Common myeloid progenitor, CD34-positive (primary cell): ENCODE measurements at regions not wholly inside any gene's neighbourhood (a gene's known extent, or its start where the extent isn't known, plus 50 kb on each side); places are given as distances from the start of the nearest gene placed in this dataset.

Source experiments
- CTCF ChIA-PET: fragments of 350-600 bp; sonication (Branson Sonifier 250); formaldehyde crosslinking; loops from one replicate; lab custom pipeline; 2021; ENCODE audit warnings: antibody characterized with exemption; lab: Charles Lee
- POLR2A ChIA-PET: fragments of 350-600 bp; sonication (Branson Sonifier 250); formaldehyde crosslinking; loops from one replicate; lab custom pipeline; 2021; ENCODE audit warnings: antibody characterized with exemption; lab: Charles Lee
- DNase-seq, 3 donors: peaks; one replicate each; pipeline versions ENCODE4 v3.0.0 to v3.0.0-alpha.2; 2013
- H3K27ac ChIP-seq, 2 experiments: 1 replicate in 1 of 2; 2 replicates in 1 of 2; pipeline ENCODE4 v1.7.0; 2013; ENCODE audit warnings: inconsistent platforms in 2 of 2, low read length in 2 of 2, mild to moderate bottlenecking in 2 of 2, low read depth in 1 of 2, moderate library complexity in 1 of 2; ENCODE audit not compliant: severe bottlenecking in 2 of 2, insufficient read depth in 1 of 2, poor library complexity in 1 of 2
- H3K27me3 ChIP-seq, 5 experiments: replicated peaks in 2 of 5; 1 replicate in 3 of 5; 2 replicates in 2 of 5; pipeline versions ENCODE4 v1.6.1 to v1.7.0; 2013; ENCODE audit warnings: low read length in 4 of 5, mild to moderate bottlenecking in 2 of 5, moderate library complexity in 2 of 5, inconsistent platforms in 1 of 5; ENCODE audit not compliant: insufficient read depth in 5 of 5, control insufficient read depth in 4 of 5
- H3K36me3 ChIP-seq, 4 experiments: 1 replicate in 2 of 4; 2 replicates in 2 of 4; pipeline versions ENCODE4 v1.6.1 to v1.7.0; 2013; ENCODE audit warnings: low read length in 3 of 4, control low read depth in 1 of 4, mild to moderate bottlenecking in 1 of 4; ENCODE audit not compliant: control insufficient read depth in 4 of 4, insufficient read depth in 4 of 4
- H3K4me1 ChIP-seq, 4 experiments: 1 replicate in 3 of 4; 2 replicates in 1 of 4; pipeline versions ENCODE4 v1.6.1 to v1.7.1; 2013; ENCODE audit warnings: low read length in 3 of 4, mild to moderate bottlenecking in 3 of 4, control low read depth in 1 of 4, inconsistent platforms in 1 of 4, moderate library complexity in 1 of 4; ENCODE audit not compliant: control insufficient read depth in 4 of 4, insufficient read depth in 4 of 4; ENCODE audit errors: control extremely low read depth in 1 of 4
- H3K4me3 ChIP-seq, 7 experiments: 1 replicate in 4 of 7; 2 replicates in 3 of 7; pipeline versions ENCODE4 v1.5.1 to v1.7.0; 2013; ENCODE audit warnings: mild to moderate bottlenecking in 7 of 7, low read length in 6 of 7, moderate library complexity in 6 of 7, inconsistent platforms in 2 of 7, low read depth in 2 of 7, control low read depth in 1 of 7; ENCODE audit not compliant: insufficient read depth in 4 of 7, control insufficient read depth in 1 of 7; ENCODE audit errors: extremely low read depth in 1 of 7
- H3K9me3 ChIP-seq, 5 experiments: 1 replicate in 4 of 5; 2 replicates in 1 of 5; pipeline versions ENCODE4 v1.6.1 to v1.7.1; 2013; ENCODE audit warnings: low read length in 4 of 5, mild to moderate bottlenecking in 2 of 5, inconsistent platforms in 1 of 5, low read depth in 1 of 5, moderate library complexity in 1 of 5; ENCODE audit not compliant: control insufficient read depth in 4 of 5, insufficient read depth in 2 of 5; ENCODE audit errors: control extremely low read depth in 1 of 5
- WGBS: methylation state at CpG from one replicate; pipeline ENCODE4 v1.1.5; 2013; ENCODE audit not compliant: insufficient coverage; 5-methylcytosine and 5-hydroxymethylcytosine counted together

GRCh38 chr10:55158633-55159032, 357.6 kb upstream of the PCDH15 start:
- no peaks in the 10 kb centered on the region for H3K9me3 ChIP-seq
- POLR2A ChIA-PET: interaction anchor here (0.7 kb wide), 1 partner anchor 9 kb away, joined by 3 read pairs; no protein-coding TSS in a partner anchor
- no peaks in the 10 kb centered on the region for H3K4me1 ChIP-seq
- H3K36me3 ChIP-seq: no peaks in the 10 kb centered on the region
- no peak overlapping the region for H3K4me3 ChIP-seq
- CTCF ChIA-PET: no interaction called here
- no CpG with 5 or more reads among the region's 1 CpG for WGBS
- H3K27ac ChIP-seq: no peak overlapping the region
- no peak for DNase-seq
- no peaks in the 10 kb centered on the region for H3K27me3 ChIP-seq

GRCh38 chr10:55146032-55146431, 345.0 kb upstream of the PCDH15 start:
- ChIA-PET POLR2A (no interaction called here), CTCF (no interaction called here)
- no peak for DNase-seq
- 71% methylated on average over 2 of the region's 5 CpGs for WGBS
- no peak overlapping the region for H3K27ac ChIP-seq
- no peak overlapping the region for H3K4me3 ChIP-seq
- H3K9me3 ChIP-seq: no peaks in the 10 kb centered on the region
- no peaks in the 10 kb centered on the region for H3K4me1 ChIP-seq
- no peaks in the 10 kb centered on the region for H3K36me3 ChIP-seq
- no peaks in the 10 kb centered on the region for H3K27me3 ChIP-seq

DNA sequence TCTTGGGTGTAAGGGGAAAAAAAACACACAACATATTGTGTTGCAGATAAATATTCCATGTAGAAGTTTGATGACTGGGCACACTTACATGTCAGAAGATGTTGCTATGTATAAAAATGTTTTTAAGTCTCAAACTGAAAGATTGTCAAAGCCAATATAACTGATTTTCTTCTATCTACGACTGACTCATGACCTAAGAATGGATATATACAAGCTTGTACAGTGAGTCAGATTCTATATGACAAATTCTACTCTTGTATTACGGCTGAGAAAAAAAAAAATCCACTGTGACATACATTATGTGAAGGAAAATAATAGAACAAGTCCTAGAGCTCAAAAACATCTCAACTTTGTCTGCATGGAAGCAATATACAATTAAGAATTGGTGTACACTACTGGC, 343.0 kb upstream of the PCDH15 start:
- POLR2A ChIA-PET: no interaction called here
- no CpG with 5 or more reads among the region's 2 CpGs for WGBS

DNA sequence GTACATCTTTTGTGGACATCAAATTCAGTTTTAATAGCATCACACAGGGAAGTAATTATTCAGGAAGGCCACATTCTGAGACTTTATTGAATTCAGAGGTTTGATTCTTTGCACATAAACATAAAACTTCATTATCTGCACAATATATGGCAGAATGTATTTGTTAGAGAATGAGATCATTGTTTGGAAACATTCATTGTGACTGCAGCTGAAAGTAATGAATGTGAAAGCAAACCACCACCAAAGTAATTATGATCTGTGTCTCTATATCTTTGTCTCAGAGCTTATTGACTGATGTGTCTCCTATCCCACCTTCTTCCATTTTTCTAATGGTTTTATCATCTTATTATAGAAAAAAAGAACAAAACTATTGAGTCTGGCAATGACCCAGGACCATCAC, 340.9 kb upstream of the PCDH15 start:
- no peaks in the 10 kb centered on the region for H3K9me3 ChIP-seq
- no peaks in the 10 kb centered on the region for H3K4me1 ChIP-seq
- ChIA-PET POLR2A (no interaction called here), CTCF (no interaction called here)
- H3K27ac ChIP-seq: no peak overlapping the region
- H3K27me3 ChIP-seq: no peaks in the 10 kb centered on the region
- DNase-seq: no peak
- H3K36me3 ChIP-seq: no peaks in the 10 kb centered on the region
- H3K4me3 ChIP-seq: no peak overlapping the region

More for the DNA sequence above, 343.0 kb upstream of the PCDH15 start:
- H3K27me3 ChIP-seq: no peaks in the 10 kb centered on the region
- H3K27ac ChIP-seq: no peak overlapping the region
- CTCF ChIA-PET: no interaction called here
- no peaks in the 10 kb centered on the region for H3K4me1 ChIP-seq
- H3K4me3 ChIP-seq: no peak overlapping the region
- DNase-seq: no peak
- H3K36me3 ChIP-seq: no peaks in the 10 kb centered on the region
- H3K9me3 ChIP-seq: no peaks in the 10 kb centered on the region

- ChIA-PET CTCF (interaction anchor here (1.4 kb wide), 1 partner anchor 47 kb away, joined by 3 read pairs; no protein-coding TSS in a partner anchor), POLR2A (no interaction called here)
- Histone ChIP-seq H3K27me3 (no peaks in the 10 kb centered on the region), H3K9me3 (no peaks in the 10 kb centered on the region), H3K4me3 (no peak overlapping the region), H3K27ac (no peak overlapping the region), H3K36me3 (no peaks in the 10 kb centered on the region), H3K4me1 (no peaks in the 10 kb centered on the region)
- WGBS: 100% methylated on average over 1 of the region's 2 CpGs
- no peak for DNase-seq
Measured at GRCh38 chr10:55137063-55137462, 336.0 kb upstream of the PCDH15 start.

DNA sequence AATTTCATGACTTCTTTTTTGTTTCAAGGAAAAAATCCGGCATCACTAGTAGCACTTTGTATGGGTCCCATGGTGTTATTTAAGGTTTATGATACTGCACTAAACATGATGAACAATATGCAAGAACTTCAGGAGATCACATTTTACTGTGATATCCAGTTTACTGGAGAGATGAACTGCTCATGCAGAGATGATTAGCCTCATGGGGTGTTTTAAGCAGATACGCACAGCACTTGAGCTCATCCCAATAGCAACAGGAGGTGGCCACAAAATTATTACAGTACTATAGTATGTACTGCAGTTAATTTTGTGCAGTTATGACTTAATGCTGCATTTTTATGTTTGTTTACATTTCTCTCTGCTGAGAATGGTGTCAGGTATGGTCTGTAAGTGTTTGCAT, 303.7 kb upstream of the PCDH15 start:
- H3K27me3 ChIP-seq: no peaks in the 10 kb centered on the region
- no peaks in the 10 kb centered on the region for H3K9me3 ChIP-seq
- H3K36me3 ChIP-seq: no peaks in the 10 kb centered on the region
- DNase-seq: no peak
- H3K27ac ChIP-seq: no peak overlapping the region
- POLR2A ChIA-PET: no interaction called here
- no peak overlapping the region for H3K4me3 ChIP-seq
- no CpG with 5 or more reads among the region's 2 CpGs for WGBS
- CTCF ChIA-PET: no interaction called here
- H3K4me1 ChIP-seq: no peaks in the 10 kb centered on the region

GRCh38 chr10:55098452-55098851, 297.4 kb upstream of the PCDH15 start:
- no peak for DNase-seq
- Histone ChIP-seq H3K4me1 (no peaks in the 10 kb centered on the region), H3K4me3 (no peak overlapping the region), H3K9me3 (no peaks in the 10 kb centered on the region), H3K36me3 (no peaks in the 10 kb centered on the region), H3K27ac (no peak overlapping the region), H3K27me3 (no peaks in the 10 kb centered on the region)
- 95% methylated on average over 5 of the region's 9 CpGs for WGBS
- POLR2A ChIA-PET: no interaction called here
- CTCF ChIA-PET: no interaction called here
